Body of pancreas (tissue), 4 donors: ENCODE measurements at regions not wholly inside any gene's neighbourhood (a gene's known extent, or its start where the extent isn't known, plus 50 kb on each side); places are given as distances from the start of the nearest gene placed in this dataset.
"Not testable (repeated sequence)": the region's sequence is repeated elsewhere in the genome, so short reads cannot be mapped to it uniquely, and the experiment has no call there.

ENCODE experiments used
- ATAC-seq: fragments of 150-250 bp; one replicate; pipeline ENCODE4 v1.9.1; 2016
- DNase-seq, 4 donors: peaks; one replicate each; pipeline ENCODE4 v3.0.0-alpha.2; 2019
- H3K27ac ChIP-seq, 4 donors: fragments of 200-600 bp; sonication (generic); 1 replicate in 3 of 4; 2 replicates in 1 of 4; pipeline versions ENCODE4 v1.5.1 to v1.6.1; 2016 to 2019; ENCODE audit warnings: mild to moderate bottlenecking in 1 of 4, mixed read lengths in 1 of 4, moderate library complexity in 1 of 4
- H3K27me3 ChIP-seq, 2 donors: fragments of 200-600 bp; sonication (generic); one replicate each; pipeline ENCODE4 v1.6.0; 2016; ENCODE audit warnings: mild to moderate bottlenecking in 1 of 2
- H3K36me3 ChIP-seq, 2 donors: fragments of 200-600 bp; sonication (generic); replicated peaks in 1 of 2; 2 replicates each; pipeline ENCODE4 v1.5.1; 2016; ENCODE audit warnings: low read depth in 2 of 2; ENCODE audit not compliant: insufficient read depth in 1 of 2
- H3K4me1 ChIP-seq: fragments of 200-600 bp; sonication (generic); one replicate; pipeline ENCODE4 v1.6.0; 2016
- H3K4me3 ChIP-seq, 2 donors: fragments of 200-600 bp; sonication (generic); 1 replicate in 1 of 2; 2 replicates in 1 of 2; pipeline ENCODE4 v1.5.1; 2016 to 2019
- H3K9me3 ChIP-seq, 3 donors: fragments of 200-600 bp; sonication (generic); 1 replicate in 2 of 3; 2 replicates in 1 of 3; pipeline ENCODE4 v1.5.1; 2016
- POLR2A ChIP-seq, 3 donors: fragments of 450-650 bp; IDR thresholded peaks; one replicate each; pipeline ENCODE4 v1.6.1; 2016; ENCODE audit warnings: antibody characterized with exemption in 3 of 3, mild to moderate bottlenecking in 2 of 3
- WGBS, 2 donors: methylation state at CpG; one replicate each; pipeline ENCODE4 v1.1.5; 2017; 5-methylcytosine and 5-hydroxymethylcytosine counted together
- intact Hi-C: fragments of 100-400 bp; cut with DNase I; formaldehyde crosslinking; loops from one replicate; pipeline ENCODE4 v1.15.1; 2023
- TF ChIP-seq, protein P1 (sequence below), 7 experiments: fragments of 450-650 bp in 4 of 7; fragments of 200-600 bp in 3 of 7; sonication (generic) in 3 of 7; IDR thresholded peaks; one replicate each; pipeline ENCODE4 v1.5.1; 2016 to 2019; ENCODE audit warnings: antibody characterized with exemption in 7 of 7

DNA sequence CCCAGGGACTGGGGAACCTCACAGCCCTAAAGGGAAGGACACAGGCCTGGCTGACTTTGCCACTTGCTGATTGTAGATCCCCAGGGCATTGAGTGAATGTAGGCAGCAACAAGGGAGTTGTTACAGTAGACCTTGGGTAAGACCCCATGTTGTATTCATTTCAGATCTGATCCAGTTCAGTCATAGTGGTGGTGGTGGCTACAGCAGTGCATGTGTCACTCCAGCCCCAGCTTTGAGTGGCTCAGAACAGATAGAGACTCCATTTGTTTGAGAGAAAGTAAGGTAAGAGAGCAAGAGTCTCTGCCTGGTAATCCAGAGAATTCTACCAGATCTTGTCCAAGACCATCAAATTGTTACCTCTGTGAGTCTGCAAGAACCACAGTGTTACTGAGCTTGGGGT is 278.7 kb upstream of the SATB1 start:
- Histone ChIP-seq H3K36me3 (no peaks in the 10 kb centered on the region), H3K27me3 (no peaks in the 10 kb centered on the region), H3K4me3 (no peak overlapping the region), H3K9me3 (peaks cover 0 to 4% (median 0%) of the 10 kb centered on the region in 3 donors), H3K27ac (no peak overlapping the region), H3K4me1 (no peaks in the 10 kb centered on the region)
- ATAC-seq (no peak), DNase-seq (no peak)
- TF ChIP-seq, protein P1, sequence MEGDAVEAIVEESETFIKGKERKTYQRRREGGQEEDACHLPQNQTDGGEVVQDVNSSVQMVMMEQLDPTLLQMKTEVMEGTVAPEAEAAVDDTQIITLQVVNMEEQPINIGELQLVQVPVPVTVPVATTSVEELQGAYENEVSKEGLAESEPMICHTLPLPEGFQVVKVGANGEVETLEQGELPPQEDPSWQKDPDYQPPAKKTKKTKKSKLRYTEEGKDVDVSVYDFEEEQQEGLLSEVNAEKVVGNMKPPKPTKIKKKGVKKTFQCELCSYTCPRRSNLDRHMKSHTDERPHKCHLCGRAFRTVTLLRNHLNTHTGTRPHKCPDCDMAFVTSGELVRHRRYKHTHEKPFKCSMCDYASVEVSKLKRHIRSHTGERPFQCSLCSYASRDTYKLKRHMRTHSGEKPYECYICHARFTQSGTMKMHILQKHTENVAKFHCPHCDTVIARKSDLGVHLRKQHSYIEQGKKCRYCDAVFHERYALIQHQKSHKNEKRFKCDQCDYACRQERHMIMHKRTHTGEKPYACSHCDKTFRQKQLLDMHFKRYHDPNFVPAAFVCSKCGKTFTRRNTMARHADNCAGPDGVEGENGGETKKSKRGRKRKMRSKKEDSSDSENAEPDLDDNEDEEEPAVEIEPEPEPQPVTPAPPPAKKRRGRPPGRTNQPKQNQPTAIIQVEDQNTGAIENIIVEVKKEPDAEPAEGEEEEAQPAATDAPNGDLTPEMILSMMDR (IDR thresholded peaks at IDR 0.05) = no peak
- no peak for TF ChIP-seq POLR2A (IDR thresholded peaks at IDR 0.05)
- intact Hi-C loops = no loop called here

- H3K4me1 ChIP-seq, H3K27ac ChIP-seq, H3K9me3 ChIP-seq, H3K36me3 ChIP-seq, H3K27me3 ChIP-seq, intact Hi-C loops, DNase-seq, H3K4me3 ChIP-seq, ATAC-seq: not testable (repeated sequence)
- 81 to 88% methylated on average over 16 to 29 of the region's 33 CpGs for whole genome bisulfite sequencing, 2 donors
Observed at GRCh38 chr3:18693588-18694329, 268.6 kb upstream of the SATB1 start.

- Histone ChIP-seq H3K9me3 (no peaks in the 10 kb centered on the region), H3K4me1 (no peaks in the 10 kb centered on the region), H3K27me3 (no peaks in the 10 kb centered on the region), H3K27ac (no peak overlapping the region), H3K4me3 (no peak overlapping the region), H3K36me3 (no peaks in the 10 kb centered on the region)
- TF ChIP-seq, protein P1 (IDR thresholded peaks at IDR 0.05) = no peak
- TF ChIP-seq POLR2A (IDR thresholded peaks at IDR 0.05) = no peak
- ATAC-seq (no peak), DNase-seq (no peak)
- intact Hi-C loops = no loop called here
- WGBS, 2 donors = 35 to 42% methylated on average over 4 of the region's 4 CpGs
Observed at GRCh38 chr3:18687286-18687685, 262.1 kb upstream of the SATB1 start.

DNA sequence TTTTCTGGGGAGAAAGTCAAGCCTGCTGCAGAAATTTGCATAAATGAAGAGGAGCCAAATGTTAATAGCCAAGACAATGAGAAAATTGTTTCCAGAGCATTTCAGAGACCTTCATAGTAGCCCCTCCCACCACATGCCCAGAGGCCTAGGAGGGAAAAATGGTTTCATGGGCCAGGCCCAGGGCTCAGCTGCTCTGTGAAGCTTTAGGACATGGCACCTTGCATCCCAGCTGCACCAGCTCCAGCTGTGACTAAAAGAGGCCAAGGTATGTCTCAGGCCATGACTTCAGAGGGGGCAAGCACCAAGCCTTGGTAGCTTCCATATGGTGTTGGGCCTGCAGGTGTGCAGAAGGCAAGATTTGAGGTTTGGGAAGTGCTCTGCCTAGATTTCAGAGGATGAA is 258.8 kb upstream of the SATB1 start:
- H3K4me3 ChIP-seq = no peak overlapping the region
- no peak overlapping the region for H3K27ac ChIP-seq
- no peak for TF ChIP-seq POLR2A (IDR thresholded peaks at IDR 0.05)
- TF ChIP-seq, protein P1 (IDR thresholded peaks at IDR 0.05) = no peak
- no peaks in the 10 kb centered on the region for H3K27me3 ChIP-seq
- no peaks in the 10 kb centered on the region for H3K9me3 ChIP-seq
- no peaks in the 10 kb centered on the region for H3K4me1 ChIP-seq
- intact Hi-C loops = no loop called here
- DNase-seq = no peak
- H3K36me3 ChIP-seq = no peaks in the 10 kb centered on the region
- no peak for ATAC-seq

- H3K27me3 ChIP-seq = no peaks in the 10 kb centered on the region
- H3K27ac ChIP-seq = no peak overlapping the region
- TF ChIP-seq POLR2A (IDR thresholded peaks at IDR 0.05) = no peak
- TF ChIP-seq, protein P1 (IDR thresholded peaks at IDR 0.05) = no peak
- no peaks in the 10 kb centered on the region for H3K36me3 ChIP-seq
- intact Hi-C loops = no loop called here
- 53 to 55% methylated on average over 3 of the region's 3 CpGs for WGBS, 2 donors
- H3K4me1 ChIP-seq = no peaks in the 10 kb centered on the region
- H3K9me3 ChIP-seq = no peaks in the 10 kb centered on the region
- DNase-seq (no peak), ATAC-seq (no peak)
- H3K4me3 ChIP-seq = no peak overlapping the region
Observed at GRCh38 chr3:18681818-18682345, 256.7 kb upstream of the SATB1 start.
